ENCODE measurements at regions not wholly inside any gene's neighbourhood (a gene's known extent, or its start where the extent isn't known, plus 50 kb on each side); places are given as distances from the start of the nearest gene placed in this dataset.

DNA sequence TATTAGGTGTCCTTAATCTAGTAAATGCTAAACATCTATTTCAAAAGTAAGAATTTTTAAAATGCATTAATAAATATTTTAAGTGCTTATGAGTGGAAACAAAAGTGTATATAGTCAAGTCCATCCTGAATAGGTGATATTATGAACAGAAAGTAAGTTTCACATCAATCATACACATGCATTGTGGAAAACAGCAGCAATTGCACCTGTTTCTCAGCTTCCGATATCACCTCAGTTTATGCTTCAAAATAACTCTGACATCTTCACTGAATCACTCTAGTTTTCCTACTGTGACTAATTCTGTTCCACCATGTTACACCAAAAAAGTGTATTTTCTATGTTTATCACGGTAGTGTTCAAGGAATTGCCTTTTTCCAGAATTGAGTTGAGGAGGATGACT is 172.6 kb upstream of the MANEA start:
- TF ChIP-seq POLR2AphosphoS5 (IDR thresholded peaks at IDR 0.05; ENCODE audit: low read depth, low read length) = no peak
- TF ChIP-seq POLR2A (IDR thresholded peaks at IDR 0.05; ENCODE audit: low read depth, low read length) = no peak

Data from GM12891 (cell line).